ENCODE measurements at regions not wholly inside any gene's neighbourhood (a gene's known extent, or its start where the extent isn't known, plus 50 kb on each side); places are given as distances from the start of the nearest gene placed in this dataset.

- no peak for FAIRE-seq
- TF ChIP-seq TAF1 (IDR thresholded peaks at IDR 0.05; ENCODE audit: borderline replicate concordance, low read depth, low read length) (no peak), POLR2A (IDR thresholded peaks at IDR 0.05; ENCODE audit: low read depth, low read length) (no peak), POLR2AphosphoS5 (IDR thresholded peaks at IDR 0.05; ENCODE audit: low read depth, low read length) (no peak)
Measured at GRCh38 chr16:86064431-86065250, 165.7 kb downstream of the IRF8 start.

GRCh38 chr16:86065711-86066110 lies 166.7 kb downstream of the IRF8 start:
- FAIRE-seq (no peak), DNase-seq (ENCODE audit: insufficient read length) (no peak)
- no peak for TF ChIP-seq POLR2AphosphoS5 (IDR thresholded peaks at IDR 0.05; ENCODE audit: low read depth, low read length)
- no peak for TF ChIP-seq POLR2A (IDR thresholded peaks at IDR 0.05; ENCODE audit: low read depth, low read length)
- TF ChIP-seq TAF1 (IDR thresholded peaks at IDR 0.05; ENCODE audit: borderline replicate concordance, low read depth, low read length) = no peak

More at GRCh38 chr16:86064431-86065250, 165.7 kb downstream of the IRF8 start:
- DNase-seq (ENCODE audit: insufficient read length) = no peak

GRCh38 chr16:86066811-86067210 lies 167.8 kb downstream of the IRF8 start:
- no peak for TF ChIP-seq POLR2A (IDR thresholded peaks at IDR 0.05; ENCODE audit: low read depth, low read length)
- no peak for TF ChIP-seq TAF1 (IDR thresholded peaks at IDR 0.05; ENCODE audit: borderline replicate concordance, low read depth, low read length)
- TF ChIP-seq POLR2AphosphoS5 (IDR thresholded peaks at IDR 0.05; ENCODE audit: low read depth, low read length) = no peak
- FAIRE-seq = no peak
- DNase-seq (ENCODE audit: insufficient read length) = no peak

- TF ChIP-seq POLR2A (IDR thresholded peaks at IDR 0.05; ENCODE audit: low read depth, low read length) (no peak), POLR2AphosphoS5 (IDR thresholded peaks at IDR 0.05; ENCODE audit: low read depth, low read length) (no peak), TAF1 (IDR thresholded peaks at IDR 0.05; ENCODE audit: borderline replicate concordance, low read depth, low read length) (no peak)
- FAIRE-seq = no peak
Measured at GRCh38 chr16:86067516-86067915, 168.6 kb downstream of the IRF8 start.

GRCh38 chr16:86067936-86068335 lies 169.0 kb downstream of the IRF8 start:
- TF ChIP-seq POLR2A (IDR thresholded peaks at IDR 0.05; ENCODE audit: low read depth, low read length) = no peak
- no peak for TF ChIP-seq TAF1 (IDR thresholded peaks at IDR 0.05; ENCODE audit: borderline replicate concordance, low read depth, low read length)
- TF ChIP-seq POLR2AphosphoS5 (IDR thresholded peaks at IDR 0.05; ENCODE audit: low read depth, low read length) = no peak
- FAIRE-seq = no peak
- DNase-seq (ENCODE audit: insufficient read length) = no peak

More at GRCh38 chr16:86067516-86067915, 168.6 kb downstream of the IRF8 start:
- DNase-seq (ENCODE audit: insufficient read length) = no peak

GRCh38 chr16:86068722-86069121 lies 169.8 kb downstream of the IRF8 start:
- FAIRE-seq (no peak), DNase-seq (ENCODE audit: insufficient read length) (no peak)
- no peak for TF ChIP-seq POLR2AphosphoS5 (IDR thresholded peaks at IDR 0.05; ENCODE audit: low read depth, low read length)
- TF ChIP-seq POLR2A (IDR thresholded peaks at IDR 0.05; ENCODE audit: low read depth, low read length) = no peak
- no peak for TF ChIP-seq TAF1 (IDR thresholded peaks at IDR 0.05; ENCODE audit: borderline replicate concordance, low read depth, low read length)

- DNase-seq (ENCODE audit: insufficient read length) (no peak), FAIRE-seq (no peak)
- TF ChIP-seq TAF1 (IDR thresholded peaks at IDR 0.05; ENCODE audit: borderline replicate concordance, low read depth, low read length) (no peak), POLR2AphosphoS5 (IDR thresholded peaks at IDR 0.05; ENCODE audit: low read depth, low read length) (no peak)
Measured at GRCh38 chr16:86069736-86070298, 170.9 kb downstream of the IRF8 start.

- TF ChIP-seq POLR2A (IDR thresholded peaks at IDR 0.05; ENCODE audit: low read depth, low read length) (no peak), POLR2AphosphoS5 (IDR thresholded peaks at IDR 0.05; ENCODE audit: low read depth, low read length) (no peak), TAF1 (IDR thresholded peaks at IDR 0.05; ENCODE audit: borderline replicate concordance, low read depth, low read length) (no peak)
- FAIRE-seq (no peak), DNase-seq (ENCODE audit: insufficient read length) (no peak)
Measured at GRCh38 chr16:86070484-86070883, 171.5 kb downstream of the IRF8 start.

DNA sequence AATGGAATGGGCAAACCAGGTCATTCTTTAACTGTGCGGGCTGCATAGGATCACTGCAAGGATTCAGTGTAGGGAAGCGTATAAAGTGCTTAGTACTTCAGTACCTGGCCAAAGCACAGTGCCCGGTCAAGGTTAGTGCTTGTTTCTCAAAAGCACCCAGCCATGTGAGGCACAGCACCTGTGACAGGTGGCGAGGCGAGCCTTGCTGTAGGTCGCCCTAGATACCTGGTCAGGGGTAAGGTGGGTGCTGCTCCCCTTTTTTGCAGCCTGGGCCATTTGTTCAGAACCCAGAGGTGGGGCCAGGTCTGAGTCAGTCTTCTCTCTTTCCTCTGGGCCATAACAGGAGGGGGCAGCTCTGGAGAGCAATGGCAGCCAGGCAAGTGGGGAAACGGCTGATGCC lies 172.0 kb downstream of the IRF8 start:
- TF ChIP-seq POLR2A (IDR thresholded peaks at IDR 0.05; ENCODE audit: low read depth, low read length) (no peak), TAF1 (IDR thresholded peaks at IDR 0.05; ENCODE audit: borderline replicate concordance, low read depth, low read length) (no peak), POLR2AphosphoS5 (IDR thresholded peaks at IDR 0.05; ENCODE audit: low read depth, low read length) (no peak)
- no peak for FAIRE-seq
- DNase-seq (ENCODE audit: insufficient read length) = no peak

GRCh38 chr16:86071611-86072240 lies 172.8 kb downstream of the IRF8 start:
- TF ChIP-seq TAF1 (IDR thresholded peaks at IDR 0.05; ENCODE audit: borderline replicate concordance, low read depth, low read length) = no peak
- TF ChIP-seq POLR2AphosphoS5 (IDR thresholded peaks at IDR 0.05; ENCODE audit: low read depth, low read length) = no peak
- no peak for TF ChIP-seq POLR2A (IDR thresholded peaks at IDR 0.05; ENCODE audit: low read depth, low read length)
- no peak for FAIRE-seq
- no peak for DNase-seq (ENCODE audit: insufficient read length)

- TF ChIP-seq TAF1 (IDR thresholded peaks at IDR 0.05; ENCODE audit: borderline replicate concordance, low read depth, low read length) = no peak
- no peak for TF ChIP-seq POLR2A (IDR thresholded peaks at IDR 0.05; ENCODE audit: low read depth, low read length)
- TF ChIP-seq POLR2AphosphoS5 (IDR thresholded peaks at IDR 0.05; ENCODE audit: low read depth, low read length) = no peak
- peak; percentile 49 for DNase-seq (ENCODE audit: insufficient read length)
- FAIRE-seq = peak; percentile 60
Measured at GRCh38 chr16:86072328-86073102, 173.6 kb downstream of the IRF8 start.
